Hepatocyte (in vitro differentiated cells): ENCODE measurements at regions not wholly inside any gene's neighbourhood (a gene's known extent, or its start where the extent isn't known, plus 50 kb on each side); places are given as distances from the start of the nearest gene placed in this dataset.

Source experiments
- CTCF ChIP-seq: fragments of 200-600 bp; sonication (generic); IDR thresholded peaks from 2 replicates; pipeline ENCODE4 v1.5.1; 2016; ENCODE audit warnings: antibody characterized with exemption, mild to moderate bottlenecking; ENCODE audit not compliant: poor library complexity
- EZH2 ChIP-seq: fragments of 200-600 bp; sonication (generic); IDR thresholded peaks from 2 replicates; pipeline ENCODE4 v1.6.1; 2016; ENCODE audit warnings: antibody characterized with exemption, mild to moderate bottlenecking, borderline replicate concordance

GRCh38 chrX:4382273-4382672 lies 668.8 kb upstream of the PRKX start:
- TF ChIP-seq CTCF (no peak), EZH2 (no peak)
